Lower leg skin (tissue), 3 donors: ENCODE measurements at regions not wholly inside any gene's neighbourhood (a gene's known extent, or its start where the extent isn't known, plus 50 kb on each side); places are given as distances from the start of the nearest gene placed in this dataset.

ENCODE experiments used
- POLR2A ChIP-seq, 2 donors: fragments of 450-650 bp; IDR thresholded peaks; one replicate each; pipeline ENCODE4 v1.6.1; 2016 to 2017; ENCODE audit warnings: antibody characterized with exemption in 2 of 2, mild to moderate bottlenecking in 1 of 2, moderate library complexity in 1 of 2
- TF ChIP-seq, protein P1 (sequence below), 3 donors: fragments of 450-650 bp; IDR thresholded peaks; one replicate each; pipeline ENCODE4 v1.5.1; 2016; ENCODE audit warnings: antibody characterized with exemption in 3 of 3, mild to moderate bottlenecking in 3 of 3, moderate library complexity in 2 of 3

DNA sequence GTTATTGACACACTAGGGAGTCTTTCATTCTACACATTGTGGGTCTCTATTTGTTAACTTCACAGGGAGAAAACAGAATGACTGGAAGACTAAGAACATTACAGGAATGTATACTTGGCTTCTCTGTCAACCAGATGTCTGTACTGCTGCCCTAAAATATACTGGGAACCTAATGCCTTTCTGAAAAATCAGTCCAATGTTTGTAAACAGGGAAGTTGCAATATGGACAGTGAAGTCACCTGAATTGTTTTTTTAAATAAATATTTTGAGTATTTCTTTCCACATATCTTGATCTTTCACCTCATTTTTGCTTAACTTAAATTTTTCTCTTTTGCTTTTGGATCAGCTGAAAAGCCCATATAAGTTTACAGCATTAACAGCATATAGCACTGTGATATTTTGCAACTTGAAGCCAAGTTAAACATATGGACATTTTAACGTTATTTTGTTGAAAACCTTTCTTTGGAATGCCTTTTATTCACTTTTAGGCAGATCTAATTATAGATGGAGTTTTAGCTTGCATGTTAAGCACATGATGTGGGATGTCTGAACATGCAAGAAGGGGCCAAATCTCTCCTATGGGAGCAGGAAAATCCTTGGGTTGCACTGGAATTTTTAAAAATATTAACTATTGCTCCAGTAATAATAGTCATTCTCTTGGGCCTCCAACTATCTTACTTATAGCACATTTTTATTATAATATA is 137.7 kb upstream of the TWIST2 start:
- TF ChIP-seq POLR2A (IDR thresholded peaks at IDR 0.05), result no peak
- TF ChIP-seq, protein P1, sequence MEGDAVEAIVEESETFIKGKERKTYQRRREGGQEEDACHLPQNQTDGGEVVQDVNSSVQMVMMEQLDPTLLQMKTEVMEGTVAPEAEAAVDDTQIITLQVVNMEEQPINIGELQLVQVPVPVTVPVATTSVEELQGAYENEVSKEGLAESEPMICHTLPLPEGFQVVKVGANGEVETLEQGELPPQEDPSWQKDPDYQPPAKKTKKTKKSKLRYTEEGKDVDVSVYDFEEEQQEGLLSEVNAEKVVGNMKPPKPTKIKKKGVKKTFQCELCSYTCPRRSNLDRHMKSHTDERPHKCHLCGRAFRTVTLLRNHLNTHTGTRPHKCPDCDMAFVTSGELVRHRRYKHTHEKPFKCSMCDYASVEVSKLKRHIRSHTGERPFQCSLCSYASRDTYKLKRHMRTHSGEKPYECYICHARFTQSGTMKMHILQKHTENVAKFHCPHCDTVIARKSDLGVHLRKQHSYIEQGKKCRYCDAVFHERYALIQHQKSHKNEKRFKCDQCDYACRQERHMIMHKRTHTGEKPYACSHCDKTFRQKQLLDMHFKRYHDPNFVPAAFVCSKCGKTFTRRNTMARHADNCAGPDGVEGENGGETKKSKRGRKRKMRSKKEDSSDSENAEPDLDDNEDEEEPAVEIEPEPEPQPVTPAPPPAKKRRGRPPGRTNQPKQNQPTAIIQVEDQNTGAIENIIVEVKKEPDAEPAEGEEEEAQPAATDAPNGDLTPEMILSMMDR (IDR thresholded peaks at IDR 0.05), result no peak
